ENCODE measurements at regions not wholly inside any gene's neighbourhood (a gene's known extent, or its start where the extent isn't known, plus 50 kb on each side); places are given as distances from the start of the nearest gene placed in this dataset.

GRCh38 chr4:129394635-129395034 lies 298.7 kb downstream of the C4orf33 start:
- no peak for DNase-seq (ENCODE audit: low spot score)

- no peak for DNase-seq (ENCODE audit: low spot score)
Measured at GRCh38 chr4:129403848-129404247, 307.9 kb downstream of the C4orf33 start.

GRCh38 chr4:129410115-129410514 lies 314.2 kb downstream of the C4orf33 start:
- no peak for DNase-seq (ENCODE audit: low spot score)

- no peak for DNase-seq (ENCODE audit: low spot score)
Measured at GRCh38 chr4:129415004-129415403, 319.1 kb downstream of the C4orf33 start.

- no peak for DNase-seq (ENCODE audit: low spot score)
Measured at GRCh38 chr4:129420637-129421036, 324.7 kb downstream of the C4orf33 start.

GRCh38 chr4:129422277-129422676 lies 326.3 kb downstream of the C4orf33 start:
- no peak for DNase-seq (ENCODE audit: low spot score)

GRCh38 chr4:129428454-129428853 lies 332.5 kb downstream of the C4orf33 start:
- no peak for DNase-seq (ENCODE audit: low spot score)

- no peak for DNase-seq (ENCODE audit: low spot score)
Measured at GRCh38 chr4:129429581-129430320, 333.8 kb downstream of the C4orf33 start.

- DNase-seq (ENCODE audit: low spot score) = no peak
Measured at GRCh38 chr4:129437347-129437746, 341.4 kb downstream of the C4orf33 start.

GRCh38 chr4:129438456-129438981 lies 342.6 kb downstream of the C4orf33 start:
- DNase-seq (ENCODE audit: low spot score) = no peak

GRCh38 chr4:129446074-129446473 lies 350.1 kb downstream of the C4orf33 start:
- DNase-seq (ENCODE audit: low spot score) = no peak

- DNase-seq (ENCODE audit: low spot score) = no peak
Measured at GRCh38 chr4:129453524-129454200, 357.7 kb downstream of the C4orf33 start.

GRCh38 chr4:129455482-129455881 lies 359.5 kb downstream of the C4orf33 start:
- DNase-seq (ENCODE audit: low spot score) = no peak

GRCh38 chr4:129468624-129469023 lies 372.7 kb downstream of the C4orf33 start:
- no peak for DNase-seq (ENCODE audit: low spot score)

- no peak for DNase-seq (ENCODE audit: low spot score)
Measured at GRCh38 chr4:129474698-129475097, 378.7 kb downstream of the C4orf33 start.

- no peak for DNase-seq (ENCODE audit: low spot score)
Measured at GRCh38 chr4:129481107-129481506, 385.2 kb downstream of the C4orf33 start.

- DNase-seq (ENCODE audit: low spot score) = no peak
Measured at GRCh38 chr4:129488427-129488826, 392.5 kb downstream of the C4orf33 start.

- no peak for DNase-seq (ENCODE audit: low spot score)
Measured at GRCh38 chr4:129490516-129490915, 394.6 kb downstream of the C4orf33 start.

- no peak for DNase-seq (ENCODE audit: low spot score)
Measured at GRCh38 chr4:129498626-129499025, 402.7 kb downstream of the C4orf33 start.

GRCh38 chr4:129514852-129515251 lies 418.9 kb downstream of the C4orf33 start:
- DNase-seq (ENCODE audit: low spot score) = no peak

- no peak for DNase-seq (ENCODE audit: low spot score)
Measured at GRCh38 chr4:129515356-129515755, 419.4 kb downstream of the C4orf33 start.

- DNase-seq (ENCODE audit: low spot score) = no peak
Measured at GRCh38 chr4:129526812-129527211, 430.9 kb downstream of the C4orf33 start.

- DNase-seq (ENCODE audit: low spot score) = no peak
Measured at GRCh38 chr4:129531253-129531652, 435.3 kb downstream of the C4orf33 start.

Measured in mesenteric fat pad (tissue), 1 donor.